HG02973 (cell line): ENCODE measurements at regions not wholly inside any gene's neighbourhood (a gene's known extent, or its start where the extent isn't known, plus 50 kb on each side); places are given as distances from the start of the nearest gene placed in this dataset.
"Not testable (repeated sequence)": the region's sequence is repeated elsewhere in the genome, so short reads cannot be mapped to it uniquely, and the experiment has no call there.

Experiments
- ATAC-seq: cut with Tn5 transposase; IDR thresholded peaks from one replicate; pipeline ENCODE4 v1.9.1; 2021; ENCODE audit warnings: moderate library complexity; ENCODE audit not compliant: unreplicated experiment

DNA sequence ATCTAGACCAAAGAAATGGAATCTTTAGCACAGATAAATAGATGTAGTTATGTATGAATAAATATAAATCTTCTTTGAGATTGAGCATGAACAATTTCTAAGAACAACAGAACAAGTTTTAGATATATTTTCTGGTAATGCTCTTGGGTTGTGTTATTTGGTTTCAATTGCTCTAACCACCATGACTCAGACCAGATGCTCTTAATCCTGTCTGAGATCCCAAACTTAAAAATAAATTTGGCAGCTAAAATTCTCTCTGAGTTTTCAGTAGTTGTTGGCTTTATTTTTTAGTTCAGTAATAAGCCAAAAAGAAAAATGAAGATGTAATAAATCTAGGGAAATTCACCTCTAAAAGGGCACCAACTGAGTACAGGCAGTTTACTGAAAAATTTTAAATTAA lies 1693.4 kb downstream of the NCAM2 start:
- ATAC-seq, result no peak

GRCh38 chr21:22703521-22703920 lies 1705.3 kb downstream of the NCAM2 start:
- no peak for ATAC-seq

- ATAC-seq, result no peak
Observed at GRCh38 chr21:22710721-22711120, 1712.5 kb downstream of the NCAM2 start.

DNA sequence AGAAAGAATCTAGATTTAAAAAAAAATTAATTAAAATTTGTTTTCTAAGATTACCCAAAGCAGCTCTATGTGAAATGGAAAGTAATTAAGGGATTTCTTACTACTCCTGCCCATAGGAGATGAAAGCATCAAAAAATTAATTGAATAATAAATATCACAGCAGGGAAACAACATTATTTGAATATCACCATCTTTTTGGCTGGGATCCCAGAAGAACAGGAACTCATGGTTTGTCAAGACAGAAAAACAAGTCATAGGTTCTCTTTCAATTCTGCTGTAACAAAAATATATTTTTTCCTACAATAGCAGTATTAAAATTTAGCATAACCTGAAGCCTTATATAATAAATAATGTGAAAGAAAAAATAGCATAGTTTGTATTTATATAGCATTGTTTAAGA lies 1713.4 kb downstream of the NCAM2 start:
- ATAC-seq, result no peak

DNA sequence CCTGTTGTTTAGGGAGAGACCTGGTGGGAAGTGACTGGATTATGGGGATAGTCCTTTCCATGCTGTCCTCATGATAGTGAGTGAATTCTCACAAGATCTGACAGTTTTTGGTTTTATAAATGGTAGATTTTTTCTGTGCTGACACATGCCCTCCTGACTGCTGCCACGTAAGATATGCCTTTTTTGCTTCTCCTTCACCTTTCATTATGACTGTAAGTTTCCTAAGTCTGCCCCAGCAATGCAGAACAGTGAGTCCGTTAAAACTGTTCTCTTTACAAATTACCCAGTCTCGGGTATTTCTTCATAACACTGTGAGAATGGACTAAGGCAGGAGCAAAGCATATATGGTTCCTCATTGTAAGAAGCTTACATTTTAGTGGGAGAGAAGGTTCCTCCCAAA lies 1727.2 kb downstream of the NCAM2 start:
- no peak for ATAC-seq

GRCh38 chr21:22728091-22728490 lies 1729.9 kb downstream of the NCAM2 start:
- no peak for ATAC-seq

DNA sequence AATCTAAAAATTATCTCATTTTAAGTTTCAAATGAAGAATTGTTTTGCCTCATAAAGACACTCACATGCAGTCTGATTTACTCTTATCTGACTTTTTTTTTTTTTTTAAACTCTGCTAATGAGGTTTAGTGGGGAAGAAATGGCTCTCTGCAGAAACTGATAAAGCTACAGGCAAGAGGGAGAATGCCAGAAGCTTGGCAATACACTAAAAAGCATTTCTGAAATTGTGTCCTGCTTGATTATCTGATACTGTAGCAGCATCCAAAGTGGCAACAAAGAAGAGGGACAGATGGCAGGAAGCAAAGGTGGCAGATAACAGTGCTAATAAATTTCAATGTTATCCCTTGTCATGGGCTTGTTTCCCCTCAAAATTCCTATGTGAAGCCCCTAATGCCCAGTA lies 1744.9 kb downstream of the NCAM2 start:
- no peak for ATAC-seq

DNA sequence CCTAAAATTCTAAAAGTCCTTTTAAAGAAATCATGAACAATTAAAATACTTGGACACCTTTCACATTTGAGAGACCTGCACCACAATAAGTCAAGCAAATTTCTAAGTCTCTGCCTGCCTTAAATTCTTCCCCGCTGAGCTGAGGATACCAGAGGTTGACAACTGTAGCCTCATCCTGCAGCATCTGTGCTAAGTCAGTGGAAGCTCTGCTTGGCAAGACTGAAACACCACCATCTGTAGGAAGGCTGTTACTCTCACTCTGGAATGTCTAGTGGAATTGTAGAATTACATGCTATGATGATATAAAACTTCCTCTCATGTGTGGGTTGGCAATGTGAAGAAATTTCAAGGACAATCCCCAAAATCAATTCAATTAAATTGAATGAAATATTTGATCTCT lies 1756.5 kb downstream of the NCAM2 start:
- ATAC-seq, result no peak

DNA sequence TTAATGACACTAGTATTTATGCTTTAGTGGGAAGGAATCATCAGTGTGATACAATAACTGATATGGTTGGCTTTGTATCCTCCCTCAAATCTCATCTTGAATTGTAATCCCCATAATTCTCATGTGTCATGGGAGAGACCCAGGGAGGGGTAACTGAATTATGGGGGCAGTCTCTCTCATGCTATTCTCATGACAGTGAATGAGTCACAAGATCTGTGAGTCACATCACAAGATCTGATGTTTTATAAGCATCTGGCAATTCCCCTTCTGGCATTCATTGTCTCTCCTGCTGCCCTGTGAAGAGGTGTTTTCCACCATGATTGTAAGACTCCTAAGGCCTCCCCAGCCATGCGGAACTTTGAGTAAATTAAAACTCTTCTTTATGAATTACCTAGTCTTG lies 1760.3 kb downstream of the NCAM2 start:
- ATAC-seq, result no peak

- ATAC-seq, result no peak
Observed at GRCh38 chr21:22762463-22762862, 1764.3 kb downstream of the NCAM2 start.

DNA sequence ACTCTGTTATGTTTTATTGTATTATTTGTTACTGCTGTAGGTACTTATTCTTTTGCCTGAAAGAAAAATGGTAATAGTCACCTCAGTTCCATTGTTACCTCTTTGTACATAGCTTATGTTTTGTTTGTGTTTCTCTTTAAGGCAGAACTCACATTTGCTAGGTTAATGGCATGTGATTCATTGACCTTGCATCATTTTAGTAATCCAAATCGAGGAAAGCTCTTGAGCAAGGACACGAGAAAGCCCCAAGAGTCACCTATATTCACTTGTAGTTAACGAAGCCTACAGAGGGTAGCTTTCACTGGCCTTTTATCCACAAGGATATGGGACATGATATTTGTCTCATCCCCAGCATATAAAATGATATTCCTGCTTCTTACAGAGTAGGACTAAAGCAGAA lies 1765.2 kb downstream of the NCAM2 start:
- ATAC-seq, result no peak

DNA sequence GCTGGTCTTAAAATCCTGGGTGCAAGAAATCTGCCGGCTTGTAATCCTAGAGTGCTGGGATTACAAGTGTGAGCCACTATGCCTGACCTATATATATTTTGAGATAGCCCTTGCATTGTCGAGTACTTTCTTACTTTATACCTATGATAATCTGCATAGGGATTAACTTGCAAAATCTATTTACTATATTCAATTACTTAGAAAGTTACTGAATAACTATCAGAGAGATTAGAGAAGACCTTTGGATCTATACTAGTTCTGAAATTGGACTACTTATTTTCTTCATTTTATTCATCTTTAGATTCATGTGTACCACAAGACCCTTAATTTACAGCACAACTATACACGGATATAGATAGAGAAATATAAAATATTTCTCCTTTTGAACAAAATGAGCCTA lies 1766.0 kb downstream of the NCAM2 start:
- ATAC-seq, result no peak

- ATAC-seq, result no peak
Observed at GRCh38 chr21:22791376-22791775, 1793.2 kb downstream of the NCAM2 start.

- ATAC-seq, result no peak
Observed at GRCh38 chr21:22791986-22792560, 1793.9 kb downstream of the NCAM2 start.

GRCh38 chr21:22795091-22795490 lies 1796.9 kb downstream of the NCAM2 start:
- no peak for ATAC-seq

DNA sequence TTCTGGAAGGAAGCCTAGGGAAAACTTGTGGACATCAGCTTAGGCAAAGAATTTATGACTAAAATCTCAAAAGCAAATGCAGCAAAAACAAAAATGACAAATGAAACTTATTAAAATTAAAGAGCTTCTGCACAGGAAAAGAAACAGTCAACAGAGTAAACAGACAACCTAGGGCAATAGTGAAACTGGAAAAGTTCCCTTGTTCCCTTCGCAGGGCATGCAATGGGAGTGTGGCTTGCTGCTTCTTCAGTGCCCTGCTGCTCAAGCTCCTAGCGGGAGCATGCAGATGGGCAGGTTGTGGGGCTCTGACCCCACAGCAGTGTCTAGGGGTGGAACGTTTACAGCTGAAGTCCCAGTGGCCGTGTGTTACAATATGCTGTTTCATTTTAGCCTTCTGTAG lies 1797.4 kb downstream of the NCAM2 start:
- no peak for ATAC-seq

- no peak for ATAC-seq
Observed at GRCh38 chr21:22796147-22796546, 1797.9 kb downstream of the NCAM2 start.

DNA sequence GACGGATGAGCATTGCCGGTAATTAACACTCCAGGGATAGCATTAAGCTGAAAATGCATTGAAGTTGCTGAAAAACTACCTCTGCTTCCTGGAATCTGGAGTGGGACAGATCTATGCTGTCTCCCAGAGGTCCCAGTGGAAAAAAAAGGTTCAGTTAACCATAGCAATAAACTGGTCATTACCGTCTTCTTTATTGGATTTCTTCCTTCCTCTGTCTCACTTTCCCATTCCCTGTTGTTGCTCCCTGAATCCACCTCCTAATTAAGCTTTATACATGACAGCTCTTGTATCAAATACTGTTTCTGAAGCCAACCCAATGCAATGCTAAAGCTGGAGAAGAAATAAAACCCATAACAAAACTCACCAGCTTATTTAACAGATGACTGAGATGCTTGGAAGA lies 1805.9 kb downstream of the NCAM2 start:
- ATAC-seq, result no peak

DNA sequence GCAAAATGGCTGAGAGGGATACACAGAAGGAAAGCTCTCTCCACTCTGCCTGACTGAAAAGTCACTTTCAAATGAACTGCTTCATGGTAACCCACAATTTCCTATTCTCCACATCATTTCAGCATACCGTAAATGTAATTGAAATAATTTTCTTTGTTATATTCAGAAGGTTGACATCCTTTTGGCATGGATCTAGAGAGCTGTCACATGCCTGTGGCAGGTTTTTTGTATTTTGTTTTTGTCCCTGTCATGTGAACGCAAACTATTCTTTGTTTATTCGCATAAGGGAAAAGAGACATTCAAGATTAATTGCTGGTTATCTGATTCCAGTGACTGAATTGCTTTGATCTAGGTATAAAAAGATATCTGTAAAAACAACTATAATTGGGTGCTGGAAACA lies 1808.1 kb downstream of the NCAM2 start:
- no peak for ATAC-seq

DNA sequence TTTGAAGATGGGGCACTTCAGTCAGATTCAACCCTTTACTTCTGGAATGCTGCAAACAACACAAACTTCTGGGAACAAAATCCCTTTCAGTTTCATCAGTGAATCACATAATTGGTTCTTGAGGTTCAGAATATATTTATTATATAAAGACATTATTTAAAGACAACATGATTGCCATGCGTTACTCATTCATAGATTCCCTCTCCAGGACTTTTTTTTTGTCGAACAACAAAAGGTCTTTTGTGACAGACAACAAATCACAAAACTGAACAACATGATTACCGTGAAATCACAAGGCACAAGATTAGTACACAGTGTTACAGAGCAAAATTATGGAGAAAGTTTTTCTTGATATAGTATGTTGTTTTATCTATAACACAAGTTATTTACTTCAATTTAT lies 1815.0 kb downstream of the NCAM2 start:
- ATAC-seq, result no peak

- not testable (repeated sequence) for ATAC-seq
Observed at GRCh38 chr21:22818681-22819485, 1820.7 kb downstream of the NCAM2 start.

GRCh38 chr21:22827422-22827821 lies 1829.2 kb downstream of the NCAM2 start:
- ATAC-seq, result no peak

- ATAC-seq, result no peak
Observed at GRCh38 chr21:22842875-22843274, 1844.7 kb downstream of the NCAM2 start.
